Heart left ventricle (tissue), 16 donors: ENCODE measurements at regions not wholly inside any gene's neighbourhood (a gene's known extent, or its start where the extent isn't known, plus 50 kb on each side); places are given as distances from the start of the nearest gene placed in this dataset.

ENCODE experiments used
- ATAC-seq, 4 donors: fragments of 200-7000 bp; cut with Tn5 transposase; one replicate each; pipeline ENCODE4 v1.9.1; 2020 to 2022; ENCODE audit warnings: moderate library complexity in 4 of 4, mild to moderate bottlenecking in 3 of 4, moderate number of reproducible peaks in 1 of 4
- DNase-seq, 5 donors: peaks; one replicate each; pipeline ENCODE4 v3.0.0-alpha.2; 2020
- H3K27ac ChIP-seq, 12 donors: fragments of 200-600 bp; sonication (generic) in 4 of 12; one replicate each; pipeline versions ENCODE4 v1.5.0 to v1.8.0; 2016 to 2022; ENCODE audit warnings: mild to moderate bottlenecking in 2 of 12
- H3K27me3 ChIP-seq, 9 donors: fragments of 200-600 bp; sonication (generic) in 2 of 9; one replicate each; pipeline versions ENCODE4 v1.5.1 to v1.8.0; 2016 to 2022; ENCODE audit warnings: mild to moderate bottlenecking in 3 of 9
- H3K36me3 ChIP-seq, 9 donors: fragments of 200-600 bp; sonication (generic) in 2 of 9; one replicate each; pipeline versions ENCODE4 v1.5.0 to v1.8.0; 2018 to 2022; ENCODE audit warnings: mild to moderate bottlenecking in 2 of 9
- H3K4me1 ChIP-seq, 12 donors: fragments of 200-600 bp; sonication (generic) in 4 of 12; one replicate each; pipeline versions ENCODE4 v1.5.0 to v1.8.0; 2016 to 2022; ENCODE audit warnings: mild to moderate bottlenecking in 3 of 12
- H3K4me3 ChIP-seq, 12 donors: fragments of 200-600 bp; sonication (generic) in 4 of 12; one replicate each; pipeline versions ENCODE4 v1.5.0 to v1.8.0; 2017 to 2022; ENCODE audit warnings: mild to moderate bottlenecking in 9 of 12, moderate library complexity in 4 of 12
- H3K9me3 ChIP-seq, 12 donors: fragments of 200-600 bp; sonication (generic) in 4 of 12; one replicate each; pipeline versions ENCODE4 v1.5.0 to v1.8.0; 2016 to 2022; ENCODE audit warnings: mild to moderate bottlenecking in 1 of 12
- CTCF ChIP-seq, 12 donors: fragments of 200-600 bp; sonication (generic) in 4 of 12; IDR thresholded peaks; one replicate each; pipeline versions ENCODE4 v1.5.0 to v1.8.0; 2018 to 2022; ENCODE audit warnings: antibody characterized with exemption in 12 of 12, mild to moderate bottlenecking in 5 of 12
- POLR2A ChIP-seq, 2 donors: fragments of 450-650 bp; IDR thresholded peaks; one replicate each; pipeline ENCODE4 v1.6.1; 2017; ENCODE audit warnings: antibody characterized with exemption in 2 of 2, mild to moderate bottlenecking in 2 of 2, moderate library complexity in 2 of 2
- WGBS, 4 donors: extraction: QIAGEN DNeasy Blood & Tissue Kit in 2 of 4; methylation state at CpG; one replicate each; pipeline versions ENCODE4 v1.1.5 to v1.1.7; 2013 to 2018; 5-methylcytosine and 5-hydroxymethylcytosine counted together
- intact Hi-C, 10 donors: fragments of 100-400 bp; cut with DNase I; formaldehyde crosslinking; loops; one replicate each; pipeline versions ENCODE4 v1.11.1 to v1.14.2; 2022
- donor health status: ischemic (EF 13 %, LVEDD 7.1; RV severe dilation, severe dysfunction).
- donor health status: healthy with polysubstance abuse.
- donor health status: DM: no; HTN: yes; CAD: no.
- donor health status: DM: no; HTN: no; CAD: no.
- donor health status: ischemic (EF 25% LVEDD 6.9; RV normal size, moderate dysfunction).
- donor health status: ischemic (EF 25% LVEDD 5.7; RV mildly dilated, moderate dysfunction).
- donor health status: healthy.
- donor health status: DM: yes; HTN: yes; CAD: no.
- donor health status: ischemic (EF 35%, LVEDD 5.7; RV mildly dilated, moderate dysfunction).
- donor health status: nonischemic (EF 11% LVEDD 7.7; RV severe dilation, severe dysfunction).
- donor health status: DM: yes; HTN: yes; CAD: no.
- donor health status: PGD.
- donor health status: ischemic (EF 29% LVEDD 5.4; RV normal size, mild dysfunction).
- donor health status: nonischemic (EF 23%, LVEDD 6.1; RV moderate dilation, normal function).

- no peaks in the 10 kb centered on the region for H3K9me3 ChIP-seq
- intact Hi-C loops = loop anchor here in 1 of 10 donors (10.0 kb wide), 2 partner anchors 230 to 340 kb away; no protein-coding TSS in a partner anchor
- no peaks in the 10 kb centered on the region for H3K36me3 ChIP-seq
- TF ChIP-seq CTCF (IDR thresholded peaks at IDR 0.05) (no peak), POLR2A (IDR thresholded peaks at IDR 0.05) (no peak)
- WGBS, 4 donors = 89 to 95% (median 92%) methylated on average over 7 of the region's 7 CpGs
- H3K27me3 ChIP-seq = no peaks in the 10 kb centered on the region
- H3K4me1 ChIP-seq = peaks cover 0 to 12% (median 4%) of the 10 kb centered on the region in 12 donors
- no peak overlapping the region for H3K27ac ChIP-seq
- no peak for ATAC-seq
- DNase-seq = no peak
- H3K4me3 ChIP-seq = no peak overlapping the region
These were observed 117.0 kb upstream of the C11orf87 start for GRCh38 chr11:109305009-109305408.

GRCh38 chr11:109306322-109306721 lies 115.7 kb upstream of the C11orf87 start:
- Histone ChIP-seq H3K27ac (no peak overlapping the region), H3K4me1 (peaks cover 0 to 8% (median 0%) of the 10 kb centered on the region in 12 donors), H3K27me3 (no peaks in the 10 kb centered on the region), H3K4me3 (no peak overlapping the region), H3K9me3 (no peaks in the 10 kb centered on the region), H3K36me3 (no peaks in the 10 kb centered on the region)
- TF ChIP-seq POLR2A (IDR thresholded peaks at IDR 0.05) = no peak
- TF ChIP-seq CTCF (IDR thresholded peaks at IDR 0.05) = no peak
- intact Hi-C loops = loop anchor here in 1 of 10 donors (10.0 kb wide), 2 partner anchors 232 to 342 kb away; no protein-coding TSS in a partner anchor
- ATAC-seq (no peak), DNase-seq (no peak)
- 47 to 69% (median 59%) methylated on average over 2 of the region's 2 CpGs for WGBS, 4 donors

- Histone ChIP-seq H3K4me3 (no peak overlapping the region), H3K27me3 (no peaks in the 10 kb centered on the region), H3K27ac (no peak overlapping the region), H3K9me3 (no peaks in the 10 kb centered on the region), H3K36me3 (no peaks in the 10 kb centered on the region), H3K4me1 (peaks cover 0 to 4% (median 0%) of the 10 kb centered on the region in 12 donors)
- intact Hi-C loops = loop anchor here in 1 of 10 donors (10.0 kb wide), 2 partner anchors 233 to 343 kb away; no protein-coding TSS in a partner anchor
- DNase-seq (no peak), ATAC-seq (no peak)
- TF ChIP-seq POLR2A (IDR thresholded peaks at IDR 0.05) (no peak), CTCF (IDR thresholded peaks at IDR 0.05) (no peak)
- WGBS, 4 donors = 76 to 95% (median 84%) methylated on average over 3 of the region's 3 CpGs
These were observed 114.6 kb upstream of the C11orf87 start for GRCh38 chr11:109307366-109307765.

- no peak for DNase-seq
- H3K4me1 ChIP-seq = peaks cover 0 to under 1% (median 0%) of the 10 kb centered on the region in 12 donors
- intact Hi-C loops = loop anchor here in 1 of 10 donors (10.0 kb wide), 2 partner anchors 234 to 344 kb away; no protein-coding TSS in a partner anchor
- WGBS, 4 donors = 58 to 89% (median 81%) methylated on average over 3 of the region's 3 CpGs
- no peak overlapping the region for H3K4me3 ChIP-seq
- no peak overlapping the region for H3K27ac ChIP-seq
- ATAC-seq = no peak
- H3K9me3 ChIP-seq = no peaks in the 10 kb centered on the region
- H3K36me3 ChIP-seq = no peaks in the 10 kb centered on the region
- TF ChIP-seq CTCF (IDR thresholded peaks at IDR 0.05) (no peak), POLR2A (IDR thresholded peaks at IDR 0.05) (no peak)
- no peaks in the 10 kb centered on the region for H3K27me3 ChIP-seq
These were observed 113.4 kb upstream of the C11orf87 start for GRCh38 chr11:109308551-109308950.
